HepG2 (cell line): ENCODE measurements at regions not wholly inside any gene's neighbourhood (a gene's known extent, or its start where the extent isn't known, plus 50 kb on each side); places are given as distances from the start of the nearest gene placed in this dataset.

Source experiments
- ATAC-seq: fragments of 200-7000 bp; cut with Tn5 transposase; 3 replicates; pipeline ENCODE4 v1.9.1; 2020; ENCODE audit warnings: mild to moderate bottlenecking, moderate library complexity
- BruUV-seq: library from RNA; stranded (reverse); fragments of 400-500 nt; replicated peaks from 2 replicates; lab custom pipeline; 2021; lab: Mats Ljungman, UMichigan
- CTCF ChIA-PET: fragments of 300-600 bp; formaldehyde crosslinking; extraction: SDS; loops from one replicate; lab custom pipeline; 2021; ENCODE audit warnings: low total read pairs, inconsistent platforms, low intra/inter-chr PET ratio; lab: Yijun Ruan, JAX
- POLR2A ChIA-PET: fragments of 350-600 bp; sonication (Branson Sonifier 250); formaldehyde crosslinking; loops from one replicate; lab custom pipeline; 2020; ENCODE audit warnings: antibody characterized with exemption, inconsistent platforms; lab: Yijun Ruan, JAX
- DNase-seq: peaks from one replicate; pipeline ENCODE4 v3.0.0-alpha.2; 2015; ENCODE audit warnings: low spot score
- FAIRE-seq: peaks from 3 replicates; lab custom pipeline; 2011; peaks lifted over from hg19 to GRCh38; lab: Jason Lieb, UNC
- H2AFZ ChIP-seq: one replicate; pipeline ENCODE4 v1.6.1; 2011; ENCODE audit warnings: low read length, inconsistent platforms
- H3K27ac ChIP-seq: fragments of 300-600 bp; 3 replicates; pipeline ENCODE4 v1.8.0; 2011; ENCODE audit warnings: mixed run types, mild to moderate bottlenecking, mixed read lengths, low read length, inconsistent platforms; ENCODE audit not compliant: insufficient read depth; ENCODE audit errors: extremely low read length
- H3K27me3 ChIP-seq, 2 experiments: fragments of 200-600 bp in 1 of 2; 2 replicates in 1 of 2; 3 replicates in 1 of 2; pipeline versions ENCODE4 v1.6.0 to v1.8.0; 2011; ENCODE audit warnings: low read length in 2 of 2, mild to moderate bottlenecking in 2 of 2, moderate library complexity in 2 of 2, inconsistent platforms in 1 of 2; ENCODE audit not compliant: insufficient read depth in 2 of 2, control insufficient read depth in 1 of 2
- H3K36me3 ChIP-seq, 2 experiments: fragments of 200-600 bp in 1 of 2; replicated peaks in 1 of 2; 2 replicates in 1 of 2; 3 replicates in 1 of 2; pipeline versions ENCODE4 v1.5.1 to v1.8.0; 2011; ENCODE audit warnings: low read length in 2 of 2, inconsistent platforms in 1 of 2; ENCODE audit not compliant: insufficient read depth in 2 of 2, control insufficient read depth in 1 of 2
- H3K4me1 ChIP-seq: 2 replicates; pipeline ENCODE4 v1.5.1; 2012; ENCODE audit warnings: low read length, inconsistent platforms; ENCODE audit not compliant: insufficient read depth
- H3K4me2 ChIP-seq: 2 replicates; pipeline ENCODE4 v1.6.0; 2011; ENCODE audit warnings: low read depth, low read length, inconsistent platforms
- H3K4me3 ChIP-seq, 3 experiments: fragments of 200-600 bp in 1 of 3; sonication (generic), shearing (Covaris generic) in 1 of 3; replicated peaks in 1 of 3; 2 replicates each; pipeline ENCODE4 v1.5.1; 2011 to 2016; ENCODE audit warnings: low read length in 3 of 3, inconsistent platforms in 2 of 3, low read depth in 2 of 3, mild to moderate bottlenecking in 2 of 3, control low read depth in 1 of 3, mixed read lengths in 1 of 3; ENCODE audit not compliant: insufficient read depth in 1 of 3
- H3K79me2 ChIP-seq: one replicate; pipeline ENCODE4 v1.6.1; 2011; ENCODE audit warnings: low read length, inconsistent platforms; ENCODE audit not compliant: insufficient read depth
- H3K9ac ChIP-seq: 2 replicates; pipeline ENCODE4 v1.6.0; 2011; ENCODE audit warnings: mild to moderate bottlenecking, low read depth, low read length, inconsistent platforms; ENCODE audit not compliant: insufficient read depth
- H3K9me3 ChIP-seq: 2 replicates; pipeline ENCODE4 v1.5.1; 2012; ENCODE audit warnings: mild to moderate bottlenecking, low read length
- H4K20me1 ChIP-seq: 2 replicates; pipeline ENCODE4 v1.6.0; 2011; ENCODE audit warnings: inconsistent platforms, mild to moderate bottlenecking, low read length, moderate library complexity; ENCODE audit not compliant: insufficient read depth
- ARNT2 ChIP-seq: sonication (generic); formaldehyde crosslinking; IDR thresholded peaks from 2 replicates; pipeline ENCODE4 v1.8.0; 2022; ENCODE audit warnings: mild to moderate bottlenecking, low read depth, missing genetic modification reagents, moderate library complexity
- DNMT1 ChIP-seq: sonication (generic); formaldehyde crosslinking; IDR thresholded peaks from 2 replicates; pipeline ENCODE4 v1.5.1; 2020; ENCODE audit warnings: mild to moderate bottlenecking, missing genetic modification reagents
- SSRP1 ChIP-seq: IDR thresholded peaks from 2 replicates; pipeline ENCODE4 v1.6.1; 2016; ENCODE audit warnings: control low read depth
- TARDBP ChIP-seq: sonication (generic); formaldehyde crosslinking; IDR thresholded peaks from 2 replicates; pipeline ENCODE4 v1.8.0; 2022; ENCODE audit warnings: mild to moderate bottlenecking, missing genetic modification reagents
- ZBTB40 ChIP-seq, 2 experiments: fragments of 450-650 bp in 1 of 2; sonication (generic) in 1 of 2; formaldehyde crosslinking in 1 of 2; IDR thresholded peaks; 2 replicates each; pipeline versions ENCODE4 v1.6.1 to v1.8.0; 2016 to 2022; ENCODE audit warnings: antibody characterized with exemption in 1 of 2, mild to moderate bottlenecking in 1 of 2, missing genetic modification reagents in 1 of 2
- ZFX ChIP-seq: sonication (generic); formaldehyde crosslinking; IDR thresholded peaks from 2 replicates; pipeline ENCODE4 v1.4.0; 2020; ENCODE audit warnings: mild to moderate bottlenecking, low read depth, missing genetic modification reagents, moderate library complexity
- ZNF530 ChIP-seq: sonication (generic); formaldehyde crosslinking; IDR thresholded peaks from 2 replicates; pipeline ENCODE4 v1.5.0; 2020; ENCODE audit warnings: low read depth, mild to moderate bottlenecking, missing genetic modification reagents
- ZNF670 ChIP-seq: sonication (generic); formaldehyde crosslinking; IDR thresholded peaks from 2 replicates; pipeline ENCODE4 v1.8.0; 2022; ENCODE audit warnings: mild to moderate bottlenecking, missing genetic modification reagents, borderline replicate concordance
- ZNF713 ChIP-seq: sonication (generic); formaldehyde crosslinking; IDR thresholded peaks from 2 replicates; pipeline ENCODE4 v1.4.0; 2020; ENCODE audit warnings: mild to moderate bottlenecking, missing genetic modification reagents
- ZNF768 ChIP-seq: sonication (generic); formaldehyde crosslinking; IDR thresholded peaks from 2 replicates; pipeline ENCODE4 v1.4.0; 2020; ENCODE audit warnings: missing genetic modification reagents
- WGBS: methylation state at CpG from one replicate; pipeline ENCODE4 v1.1.6; 2017; ENCODE audit warnings: low lambda C conversion rate; 5-methylcytosine and 5-hydroxymethylcytosine counted together
- in situ Hi-C: cut with HindIII; loops from 2 replicates; pipeline ENCODE4 v1.10.0; 2017; ENCODE audit warnings: low pct_unique_long_range_greater_than_20kb; ENCODE audit not compliant: extremely low pct_ligation_motif_present
- intact Hi-C: fragments of 100-400 bp; cut with micrococcal nuclease; formaldehyde crosslinking; loops from one replicate; pipeline ENCODE4 v1.10.0; 2022; ENCODE audit not compliant: unreplicated experiment

- FAIRE-seq (no peak), ATAC-seq (no peak), DNase-seq (no peak)
- no TSS peak for BruUV-seq
- Histone ChIP-seq H4K20me1 (no peaks in the 10 kb centered on the region), H2AFZ (no peak overlapping the region), H3K79me2 (no peaks in the 10 kb centered on the region), H3K36me3 (no peaks in the 10 kb centered on the region), H3K9ac (no peak overlapping the region), H3K4me1 (no peaks in the 10 kb centered on the region), H3K27ac (no peak overlapping the region), H3K27me3 (peaks cover 1 to 10% of the 10 kb centered on the region in 2 experiments; a peak in 2 of 5 replicates), H3K9me3 (no peaks in the 10 kb centered on the region), H3K4me2 (no peak overlapping the region), H3K4me3 (no peak overlapping the region)
- in situ Hi-C loops = no loop called here
- WGBS = 17% methylated on average over 3 of the region's 3 CpGs
- ChIA-PET CTCF (no interaction called here), POLR2A (no interaction called here)
- no peak for TF ChIP-seq ZNF768
- intact Hi-C loops = no loop called here
Observed at GRCh38 chr7:131642429-131642828, 86.0 kb upstream of the PODXL start.

- Histone ChIP-seq H3K27ac (no peak overlapping the region), H3K36me3 (no peaks in the 10 kb centered on the region), H3K79me2 (no peaks in the 10 kb centered on the region), H4K20me1 (no peaks in the 10 kb centered on the region), H3K9me3 (no peaks in the 10 kb centered on the region), H3K4me1 (no peaks in the 10 kb centered on the region), H2AFZ (no peak overlapping the region), H3K4me2 (no peak overlapping the region), H3K9ac (no peak overlapping the region), H3K4me3 (no peak overlapping the region), H3K27me3 (peaks cover 1 to 10% of the 10 kb centered on the region in 2 experiments; a peak in 2 of 5 replicates)
- ChIA-PET CTCF (no interaction called here), POLR2A (no interaction called here)
- WGBS = 38% methylated on average over 5 of the region's 5 CpGs
- no TSS peak for BruUV-seq
- in situ Hi-C loops = no loop called here
- no peak for FAIRE-seq
- DNase-seq = no peak
- ATAC-seq = no peak
- intact Hi-C loops = no loop called here
- TF ChIP-seq TARDBP (CRISPR knock-in tag) = no peak
- TF ChIP-seq ZBTB40 (IDR thresholded peaks at IDR 0.05) = no peak
- no peak for TF ChIP-seq ZBTB40 (CRISPR knock-in tag; IDR thresholded peaks at IDR 0.05)
- no peak for TF ChIP-seq SSRP1 (CRISPR knock-in tag)
- TF ChIP-seq ZNF670 = no peak
- no peak for TF ChIP-seq ZNF713
- TF ChIP-seq ARNT2 = no peak
- no peak for TF ChIP-seq ZFX (CRISPR knock-in tag)
- TF ChIP-seq ZNF530 (CRISPR knock-in tag) = no peak
- no peak for TF ChIP-seq DNMT1 (CRISPR knock-in tag)
Observed at GRCh38 chr7:131640686-131641085, 84.3 kb upstream of the PODXL start.
